Tibial nerve (tissue), 3 donors: ENCODE measurements at regions not wholly inside any gene's neighbourhood (a gene's known extent, or its start where the extent isn't known, plus 50 kb on each side); places are given as distances from the start of the nearest gene placed in this dataset.

Experiments
- CTCF ChIP-seq, 5 experiments: fragments of 200-600 bp in 3 of 5; fragments of 450-650 bp in 2 of 5; sonication (generic) in 3 of 5; IDR thresholded peaks; one replicate each; pipeline ENCODE4 v1.5.1; 2016 to 2019; ENCODE audit warnings: antibody characterized with exemption in 5 of 5, mild to moderate bottlenecking in 3 of 5, moderate library complexity in 2 of 5
- POLR2A ChIP-seq, 2 donors: fragments of 450-650 bp; IDR thresholded peaks; one replicate each; pipeline ENCODE4 v1.6.1; 2017; ENCODE audit warnings: antibody characterized with exemption in 2 of 2, mild to moderate bottlenecking in 2 of 2, moderate library complexity in 2 of 2

GRCh38 chr20:10902576-10903282 lies 228.9 kb upstream of the JAG1 start:
- no peak for TF ChIP-seq POLR2A (IDR thresholded peaks at IDR 0.05)
- no peak for TF ChIP-seq CTCF (IDR thresholded peaks at IDR 0.05)
